GM12891 (cell line): ENCODE measurements at regions not wholly inside any gene's neighbourhood (a gene's known extent, or its start where the extent isn't known, plus 50 kb on each side); places are given as distances from the start of the nearest gene placed in this dataset.

Source experiments
- DNase-seq: peaks from one replicate; pipeline ENCODE4 v3.0.0; 2011; ENCODE audit warnings: low spot score; ENCODE audit not compliant: insufficient read length
- FAIRE-seq: peaks from 2 replicates; lab custom pipeline; 2011; peaks lifted over from hg19 to GRCh38; lab: Jason Lieb, UNC
- PAX5 ChIP-seq: IDR thresholded peaks from 2 replicates; pipeline ENCODE4 v1.6.1; 2011; ENCODE audit warnings: low read length, moderate library complexity, mild to moderate bottlenecking; ENCODE audit not compliant: insufficient read depth, severe bottlenecking
- POLR2A ChIP-seq: IDR thresholded peaks from 2 replicates; pipeline ENCODE4 v1.6.1; 2011; ENCODE audit warnings: low read depth, low read length, control low read depth
- POLR2AphosphoS5 ChIP-seq: IDR thresholded peaks from 2 replicates; pipeline ENCODE4 v1.6.1; 2011; ENCODE audit warnings: low read depth, low read length, control low read depth
- POU2F2 ChIP-seq: IDR thresholded peaks from 2 replicates; pipeline ENCODE4 v1.6.1; 2011; ENCODE audit warnings: low read depth, mild to moderate bottlenecking, control low read depth, low read length, moderate library complexity
- SPI1 ChIP-seq: IDR thresholded peaks from 2 replicates; pipeline ENCODE4 v1.6.1; 2011; ENCODE audit warnings: low read depth, low read length, control low read depth
- TAF1 ChIP-seq: IDR thresholded peaks from 2 replicates; pipeline ENCODE4 v1.6.1; 2011; ENCODE audit warnings: low read depth, low read length, control low read depth

DNA sequence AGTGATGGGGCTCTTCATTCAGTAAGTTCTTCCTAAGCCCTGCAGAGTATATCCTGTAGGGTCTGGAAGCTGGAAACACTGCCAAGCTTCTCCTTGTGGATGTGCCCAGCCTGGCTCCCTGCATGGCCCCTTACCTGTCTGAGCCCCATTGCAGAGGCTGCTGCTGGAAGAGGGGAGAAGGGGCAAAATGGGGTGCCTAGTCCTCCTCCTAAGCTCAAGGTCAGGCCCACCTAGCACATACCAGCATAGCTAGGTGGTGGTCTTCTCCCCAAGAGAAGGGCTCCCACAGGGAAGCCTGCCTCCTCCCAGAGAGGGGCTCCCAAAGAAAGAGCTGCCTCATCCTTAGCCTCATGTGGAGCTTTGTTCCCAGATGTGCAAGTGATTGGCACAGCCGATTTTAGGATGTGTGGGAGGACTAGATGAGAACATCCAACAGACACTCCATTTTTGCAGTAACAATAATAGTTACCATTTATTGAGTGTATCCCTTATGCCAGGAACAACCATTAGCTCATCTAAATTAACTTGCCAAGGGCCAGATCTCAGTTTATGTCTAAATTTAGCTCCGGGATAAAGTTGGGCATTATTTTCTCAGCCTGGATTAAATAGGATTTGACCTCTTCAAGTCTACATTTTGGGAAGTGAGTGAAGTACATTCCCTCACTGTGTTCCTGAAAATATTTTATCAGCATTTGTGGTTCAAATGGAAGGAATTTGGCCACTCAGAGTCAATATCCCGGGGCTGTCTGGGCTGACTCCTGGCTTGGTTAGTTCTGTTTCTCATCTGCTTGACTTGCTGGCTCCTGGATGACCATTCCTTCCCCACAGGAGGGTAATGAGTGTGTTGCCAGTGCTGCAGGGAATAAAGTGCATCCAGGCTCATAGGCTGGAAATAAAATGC is 291.1 kb upstream of the ROPN1 start:
- DNase-seq (no peak), FAIRE-seq (no peak)
- no peak for TF ChIP-seq POLR2A
- TF ChIP-seq POLR2AphosphoS5 = no peak
- no peak for TF ChIP-seq PAX5
- TF ChIP-seq SPI1 = no peak
- TF ChIP-seq POU2F2 = no peak
- no peak for TF ChIP-seq TAF1

DNA sequence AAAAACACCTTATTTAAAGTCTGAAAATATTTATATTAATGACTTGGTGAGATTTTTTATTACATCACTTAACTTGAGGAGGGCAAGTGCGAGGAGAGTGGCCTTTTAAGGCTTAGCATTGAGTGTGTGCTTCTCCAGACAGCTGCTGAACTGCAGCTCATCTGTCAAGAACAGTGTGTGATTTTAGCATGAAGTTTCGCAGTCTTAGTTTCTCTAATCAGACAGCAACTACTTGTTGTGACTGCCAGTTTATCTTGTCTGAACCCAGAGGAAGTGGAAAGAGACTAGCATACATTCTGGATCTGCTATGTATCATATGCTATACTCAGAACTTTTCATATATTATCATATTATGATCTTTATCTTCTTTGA is 291.7 kb upstream of the ROPN1 start:
- DNase-seq (no peak), FAIRE-seq (no peak)
- TF ChIP-seq SPI1 (no peak), PAX5 (no peak), POLR2AphosphoS5 (no peak), TAF1 (no peak), POU2F2 (no peak), POLR2A (no peak)

DNA sequence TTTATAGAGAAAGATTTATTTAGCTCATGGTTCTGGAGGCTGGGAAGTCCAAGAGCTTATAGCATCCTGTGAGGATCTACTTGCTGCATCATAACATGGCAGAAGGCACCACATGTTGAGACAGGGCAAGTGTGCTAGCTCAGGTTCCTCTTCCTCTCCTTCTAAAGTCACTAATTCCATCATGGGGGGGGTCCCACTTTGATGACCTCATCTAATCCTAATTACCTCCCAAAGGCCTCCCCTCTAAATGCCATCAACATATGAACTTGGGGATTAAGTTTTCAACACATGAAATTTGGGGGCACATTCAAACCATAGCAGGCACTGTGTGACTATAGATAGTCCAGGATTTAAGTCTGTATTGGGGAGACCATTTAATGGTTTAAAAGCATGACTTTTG is 297.1 kb upstream of the ROPN1 start:
- FAIRE-seq = no peak
- TF ChIP-seq POLR2AphosphoS5 = no peak
- no peak for TF ChIP-seq TAF1
- TF ChIP-seq POU2F2 = no peak
- no peak for TF ChIP-seq SPI1
- no peak for TF ChIP-seq POLR2A
- TF ChIP-seq PAX5 = no peak

DNA sequence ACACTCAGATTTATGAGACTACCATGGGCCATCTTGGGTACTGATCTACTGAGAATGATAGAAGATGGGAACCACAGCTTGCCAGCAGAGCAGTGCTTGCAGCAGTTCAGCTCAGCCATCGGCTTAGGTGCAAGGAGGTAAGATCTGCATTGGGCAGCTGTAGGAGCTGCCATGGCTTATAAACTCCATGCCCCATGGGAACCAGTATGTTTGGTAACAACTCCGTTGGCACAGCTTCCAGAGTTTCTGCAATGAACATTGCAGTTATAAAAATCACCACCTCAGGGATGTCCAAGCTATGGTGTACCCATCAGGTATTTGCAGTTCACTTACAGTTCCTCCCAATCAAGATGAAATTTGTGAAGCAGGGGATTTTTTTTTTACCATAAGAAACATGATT is 299.1 kb upstream of the ROPN1 start:
- no peak for DNase-seq
- no peak for FAIRE-seq
- TF ChIP-seq TAF1 = no peak
- TF ChIP-seq POU2F2 = no peak
- no peak for TF ChIP-seq POLR2AphosphoS5
- no peak for TF ChIP-seq SPI1
- no peak for TF ChIP-seq POLR2A
- TF ChIP-seq PAX5 = no peak

More for the DNA sequence above, 297.1 kb upstream of the ROPN1 start:
- DNase-seq = no peak

DNA sequence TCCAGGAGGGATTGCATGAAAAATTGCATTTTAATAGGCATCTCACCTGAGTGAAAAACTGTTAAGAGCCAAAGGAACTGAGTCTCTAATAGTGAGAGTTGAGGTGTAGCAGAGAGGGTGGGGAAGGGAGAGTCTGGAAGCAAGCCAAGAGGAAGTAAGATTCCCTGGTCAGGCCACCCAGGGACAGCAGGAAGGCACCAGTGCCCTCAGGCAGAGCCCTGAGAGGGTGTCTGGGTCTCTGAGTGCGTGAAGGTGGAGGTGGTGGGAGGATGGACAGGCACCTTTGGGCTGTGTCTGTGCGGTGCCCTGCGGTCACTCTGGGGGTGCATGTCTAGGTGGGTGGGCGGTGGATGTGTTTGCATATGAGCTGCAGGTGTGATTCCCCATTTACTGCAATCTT is 300.4 kb upstream of the ROPN1 start:
- DNase-seq (no peak), FAIRE-seq (no peak)
- TF ChIP-seq POLR2A (no peak), SPI1 (no peak), TAF1 (no peak), POU2F2 (no peak), POLR2AphosphoS5 (no peak), PAX5 (no peak)

DNA sequence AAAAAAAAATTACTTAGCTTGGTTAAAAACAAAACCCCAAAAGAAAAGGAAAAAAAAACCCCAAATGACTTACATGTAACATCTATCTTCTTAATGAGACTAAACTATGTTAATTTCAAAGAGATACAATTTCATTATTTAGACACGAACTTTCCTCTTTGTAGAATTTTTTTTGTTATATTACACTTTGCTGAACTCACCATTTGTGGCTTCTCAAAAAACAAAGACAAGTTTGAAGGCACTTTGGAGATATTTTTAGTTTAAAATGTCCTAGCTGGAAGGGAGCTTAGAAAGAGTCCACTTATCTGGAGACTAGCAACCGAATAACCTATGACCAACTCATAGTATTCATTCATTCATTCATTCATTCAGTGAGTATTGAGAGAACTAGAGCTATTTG is 301.7 kb upstream of the ROPN1 start:
- DNase-seq (no peak), FAIRE-seq (no peak)
- TF ChIP-seq SPI1 (no peak), PAX5 (no peak), POU2F2 (no peak), POLR2A (no peak), TAF1 (no peak), POLR2AphosphoS5 (no peak)

DNA sequence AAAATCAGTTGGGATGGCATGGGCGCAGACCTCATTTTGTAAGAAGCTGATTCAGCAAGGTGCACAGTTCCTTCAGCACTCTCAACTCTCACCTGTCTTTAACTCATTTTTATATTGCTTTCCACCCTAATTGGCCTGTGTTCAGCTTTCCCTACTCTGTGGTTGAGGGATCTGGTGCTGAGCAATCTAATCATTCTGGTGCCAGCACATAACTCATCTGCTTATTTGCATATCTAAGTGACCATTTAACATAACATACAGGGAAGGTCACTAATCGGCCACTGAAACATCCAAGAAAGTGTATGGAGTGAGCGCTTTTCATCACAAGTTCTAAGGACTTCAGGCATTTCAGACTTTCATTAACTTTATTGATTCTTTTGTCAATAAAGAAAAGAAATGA is 303.4 kb upstream of the ROPN1 start:
- TF ChIP-seq TAF1 (no peak), POLR2AphosphoS5 (no peak), POLR2A (no peak), PAX5 (no peak), SPI1 (no peak), POU2F2 (no peak)
- FAIRE-seq (no peak), DNase-seq (no peak)

DNA sequence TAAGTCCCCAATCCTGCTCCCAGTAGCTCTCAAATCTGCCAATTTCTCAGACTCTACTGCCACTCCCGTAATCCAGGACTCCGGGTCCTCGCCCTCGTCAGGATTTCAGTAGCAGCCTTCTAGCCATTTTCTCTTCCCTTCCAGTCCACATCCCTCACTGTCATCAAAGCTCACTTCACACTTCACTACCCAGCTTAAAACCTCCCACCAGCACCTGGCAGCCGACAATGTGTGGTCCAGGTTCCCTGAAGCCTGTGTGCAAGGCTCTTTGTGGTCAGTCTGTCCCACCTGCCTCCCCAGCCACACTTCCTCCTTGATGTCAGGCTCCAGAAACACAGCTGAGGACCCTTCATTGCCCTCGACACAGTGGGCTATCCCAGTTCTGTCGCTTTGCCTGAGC is 304.5 kb upstream of the ROPN1 start:
- DNase-seq = no peak
- FAIRE-seq = no peak
- TF ChIP-seq SPI1 (no peak), TAF1 (no peak), PAX5 (no peak), POU2F2 (no peak), POLR2AphosphoS5 (no peak), POLR2A (no peak)

DNA sequence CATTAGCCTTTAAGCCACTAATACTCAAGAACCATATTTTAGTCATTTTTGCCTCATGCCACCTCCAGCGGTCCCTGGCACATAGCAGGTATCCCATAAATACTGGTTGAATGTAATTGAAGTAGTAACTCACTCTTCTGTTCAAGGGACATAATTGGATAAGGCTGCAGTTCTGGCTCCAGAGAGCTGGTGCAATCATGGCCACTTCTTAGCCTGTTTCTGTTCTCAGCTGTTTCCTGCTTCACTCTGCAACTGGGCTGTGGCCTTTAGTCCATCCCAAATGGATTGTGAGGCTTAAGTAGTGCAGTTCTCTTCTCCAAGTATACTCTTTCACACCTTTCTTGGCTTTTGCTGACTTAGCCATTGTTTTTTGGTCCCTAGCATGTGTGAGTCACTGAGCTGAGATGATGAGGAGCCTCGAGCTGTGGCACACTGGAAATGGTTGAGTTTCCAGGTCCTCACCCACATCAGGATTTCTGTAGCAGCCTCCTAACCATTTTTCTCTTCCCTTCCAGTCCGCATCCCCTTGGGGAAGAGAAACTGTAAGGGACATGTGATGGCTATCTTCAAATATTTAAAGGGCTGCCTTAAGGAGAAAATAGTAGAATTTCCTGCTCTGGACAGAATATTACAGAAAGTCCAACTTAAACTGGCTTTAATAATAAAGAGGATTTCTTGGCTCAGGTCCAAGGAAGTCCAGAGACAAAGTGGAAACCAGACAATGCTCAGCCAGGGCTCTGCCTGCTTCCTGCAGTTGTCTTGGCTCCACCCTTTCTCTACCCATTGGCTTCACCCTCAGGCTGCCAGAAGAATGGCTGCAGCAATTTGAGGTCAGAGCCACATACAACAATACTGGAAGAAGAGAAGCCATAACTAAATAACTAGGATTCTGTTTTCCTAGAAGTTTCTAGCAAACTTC is 305.4 kb upstream of the ROPN1 start:
- DNase-seq (no peak), FAIRE-seq (no peak)
- TF ChIP-seq TAF1 (no peak), POU2F2 (no peak), POLR2AphosphoS5 (no peak), PAX5 (no peak), SPI1 (no peak), POLR2A (no peak)

DNA sequence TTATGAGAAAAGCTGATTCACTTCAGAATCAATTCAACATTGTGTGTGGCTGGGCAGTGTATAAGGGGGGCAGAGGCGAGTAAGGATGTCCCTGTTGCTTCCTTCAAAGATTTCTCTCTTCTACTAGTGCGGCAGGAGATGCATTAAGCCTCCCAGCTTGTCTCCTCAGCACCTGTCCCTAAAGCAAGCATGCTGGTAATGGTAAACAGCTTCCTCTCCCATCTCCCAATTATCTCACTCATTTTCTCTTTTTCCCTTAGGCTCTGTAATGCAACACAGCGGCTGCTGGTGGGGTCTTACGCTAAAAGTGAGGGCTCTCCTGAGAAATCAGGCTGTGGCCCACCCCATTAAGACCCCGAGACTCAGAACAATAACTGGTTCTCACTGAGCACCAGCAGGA is 306.4 kb upstream of the ROPN1 start:
- FAIRE-seq = no peak
- DNase-seq = no peak
- TF ChIP-seq POLR2A (no peak), POU2F2 (no peak), SPI1 (no peak), TAF1 (no peak), POLR2AphosphoS5 (no peak), PAX5 (no peak)
